ENCODE measurements at regions not wholly inside any gene's neighbourhood (a gene's known extent, or its start where the extent isn't known, plus 50 kb on each side); places are given as distances from the start of the nearest gene placed in this dataset.
"Not testable (repeated sequence)": the region's sequence is repeated elsewhere in the genome, so short reads cannot be mapped to it uniquely, and the experiment has no call there.

DNA sequence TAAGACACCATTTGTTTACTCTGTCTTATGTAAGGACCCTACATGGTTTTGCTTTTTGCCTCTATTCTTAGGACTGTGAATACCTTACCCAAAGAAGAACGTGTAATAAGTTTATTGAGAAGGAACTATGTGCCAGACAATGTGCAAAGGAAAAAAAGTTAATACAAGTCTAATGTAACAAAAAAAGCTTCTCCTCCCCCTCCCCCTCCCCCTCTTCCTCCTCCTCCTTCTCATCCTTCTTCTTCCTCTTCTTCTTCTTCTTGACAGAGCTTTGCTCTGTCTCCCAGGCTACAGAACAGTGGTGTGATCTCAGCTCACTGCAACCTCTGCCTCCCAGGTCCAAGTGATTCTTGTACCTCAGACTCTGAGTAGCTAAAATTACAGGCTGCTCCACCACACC lies 50.9 kb upstream of the MITF start:
- no peak for DNase-seq (ENCODE audit: low spot score)

DNA sequence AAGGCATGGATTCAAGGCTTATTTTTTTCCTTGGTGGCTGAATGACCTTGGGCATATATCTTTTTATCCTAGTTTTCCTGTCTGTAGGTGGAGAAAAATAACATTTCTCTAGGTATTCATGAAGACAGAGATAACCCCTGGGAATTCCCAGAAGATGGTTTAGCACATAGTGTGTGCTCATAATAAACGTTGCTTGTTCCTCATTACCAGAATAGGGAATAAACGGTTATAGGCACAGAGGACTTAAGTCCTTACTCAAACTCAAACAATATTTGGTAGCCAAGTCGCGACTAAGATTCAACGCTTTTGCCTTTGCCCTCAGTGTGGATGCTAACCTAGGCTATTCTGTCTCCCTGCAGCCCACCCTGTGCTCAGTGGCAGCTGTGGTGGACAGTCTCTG lies 51.6 kb upstream of the MITF start:
- DNase-seq (ENCODE audit: low spot score) = no peak

DNA sequence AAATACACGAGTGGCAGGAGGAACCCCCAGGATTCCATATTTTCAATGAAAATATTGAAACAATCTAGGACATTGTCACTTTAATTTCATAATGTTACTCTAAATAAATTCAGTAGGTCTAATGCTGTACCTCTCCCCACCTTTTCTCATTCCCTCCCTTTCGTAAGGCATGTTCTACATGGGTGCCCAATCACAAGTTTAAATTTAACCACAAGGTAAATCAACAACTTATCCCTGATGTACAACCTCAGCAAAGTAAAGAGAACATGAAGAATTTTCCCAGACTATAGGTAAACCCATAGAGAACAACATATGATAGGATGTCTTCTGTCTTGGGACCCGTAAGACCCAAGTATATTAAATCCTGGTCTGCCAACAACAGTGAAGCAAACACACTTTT lies 53.2 kb upstream of the MITF start:
- DNase-seq (ENCODE audit: low spot score) = no peak

DNA sequence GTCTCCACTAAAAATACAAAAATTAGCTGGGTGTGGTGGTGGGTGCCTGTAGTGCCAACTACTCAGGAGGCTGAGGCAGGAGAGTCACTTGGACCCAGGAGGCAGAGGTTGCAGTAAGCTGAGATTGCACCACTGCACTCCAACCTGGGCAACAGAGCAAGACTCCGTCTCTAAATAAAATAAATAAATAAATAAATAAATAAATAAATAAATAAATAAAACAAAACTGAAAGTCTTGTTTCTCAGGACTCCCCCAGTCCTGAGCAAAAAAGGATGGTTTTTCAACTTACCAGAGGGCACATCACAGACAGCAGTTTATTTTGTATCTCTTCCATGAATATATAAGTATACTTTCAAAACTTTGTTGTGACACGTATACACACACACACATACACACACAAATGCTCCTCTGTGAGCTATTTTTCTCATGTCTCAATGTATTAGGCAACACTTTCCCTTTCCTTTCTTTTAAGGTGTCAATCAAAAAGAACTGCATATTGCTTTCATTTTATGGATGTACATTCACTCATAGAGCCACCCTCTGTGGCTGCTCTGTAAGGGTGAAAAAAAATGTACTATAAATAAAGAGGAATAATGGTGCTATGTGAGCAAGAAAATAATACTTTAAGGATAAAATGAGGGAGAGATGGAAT lies 54.8 kb upstream of the MITF start:
- DNase-seq (ENCODE audit: low spot score) = no peak

DNA sequence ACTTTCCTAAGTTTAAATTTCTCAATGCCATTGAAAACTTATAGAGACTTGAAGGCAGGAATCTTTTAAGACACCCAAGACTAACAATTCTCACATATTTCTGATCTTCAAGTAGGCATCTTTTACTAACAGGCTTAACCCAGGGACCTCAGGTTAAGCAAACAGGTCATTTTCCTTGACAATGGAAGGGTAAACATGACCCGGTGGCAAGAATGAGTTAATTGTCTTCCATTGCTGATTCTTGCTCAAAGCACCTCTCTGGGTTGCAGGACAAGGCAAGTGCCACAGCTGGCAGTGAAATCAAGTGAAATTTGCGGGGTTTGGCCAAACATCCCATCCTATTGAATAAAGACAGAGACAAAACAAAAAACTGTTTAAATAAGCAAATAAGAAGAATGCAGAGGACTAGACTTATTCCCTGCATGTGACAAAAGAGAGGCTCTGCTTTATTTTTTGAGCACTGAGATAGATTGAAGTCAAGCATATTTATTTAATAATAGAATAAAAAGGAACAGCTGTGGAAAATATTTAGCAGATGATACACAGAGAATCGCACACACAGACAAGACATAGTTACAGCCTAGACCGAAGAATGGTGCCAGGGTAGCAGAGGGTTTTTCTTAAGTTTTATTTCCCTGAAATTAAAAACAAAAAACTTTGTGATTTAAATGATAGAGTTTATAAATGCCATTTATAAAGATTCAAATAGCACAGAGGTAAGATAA lies 56.0 kb upstream of the MITF start:
- DNase-seq (ENCODE audit: low spot score) = no peak

DNA sequence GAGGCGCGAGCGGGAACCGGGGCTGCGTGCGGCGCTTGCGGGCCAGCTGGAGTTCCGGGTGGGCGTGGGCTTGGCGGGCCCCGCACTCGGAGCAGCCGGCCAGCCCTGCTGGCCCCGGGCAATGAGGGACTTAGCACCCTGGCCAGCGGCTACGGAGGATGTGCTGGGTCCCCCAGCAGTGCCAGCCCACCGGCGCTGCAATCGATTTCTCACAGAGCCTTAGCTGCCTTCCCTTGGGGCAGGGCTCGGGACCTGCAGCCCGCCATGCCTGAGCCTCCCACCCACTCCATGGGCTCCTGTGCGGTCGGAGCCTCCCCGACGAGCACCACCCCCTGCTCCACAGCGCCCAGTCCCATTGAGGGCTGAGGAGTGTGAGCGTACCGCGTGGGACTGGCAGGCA lies 61.8 kb upstream of the MITF start:
- DNase-seq (ENCODE audit: low spot score) = not testable (repeated sequence)

DNA sequence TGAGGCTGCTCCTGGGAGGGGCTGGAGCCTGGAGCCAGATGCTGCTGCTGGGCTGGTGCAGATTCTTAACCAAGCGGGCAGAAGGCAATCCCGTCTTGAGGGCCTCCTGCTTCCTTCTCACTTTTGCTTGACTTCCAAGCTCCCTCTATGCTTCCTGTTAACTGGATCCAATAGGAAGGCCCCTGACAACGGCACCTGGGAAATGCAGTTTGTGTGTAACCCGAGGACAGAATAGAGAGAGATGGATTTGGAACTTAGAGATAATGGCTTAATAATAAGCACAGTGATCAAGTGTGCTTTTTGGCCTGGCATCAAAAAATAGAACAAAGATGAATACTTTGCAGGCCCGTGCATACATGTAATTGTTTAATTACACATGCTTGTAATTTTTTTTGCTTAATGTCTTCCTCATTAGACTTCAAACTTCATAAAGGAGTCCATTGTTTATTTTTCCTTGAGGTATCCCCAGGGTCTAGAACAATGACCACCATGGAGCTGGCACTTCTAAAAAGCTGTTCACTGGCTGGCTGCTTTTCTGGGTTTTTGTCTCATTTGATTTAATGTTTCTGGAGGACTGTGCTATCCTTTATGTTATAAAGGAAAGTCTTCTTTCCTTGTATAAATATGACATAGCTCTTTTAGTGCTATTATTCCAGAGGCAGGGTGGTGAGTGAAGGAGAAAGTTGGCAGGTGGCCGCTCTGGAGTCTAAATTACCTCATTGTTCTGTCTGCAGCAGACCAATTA lies 63.3 kb upstream of the MITF start:
- no peak for DNase-seq (ENCODE audit: low spot score)

DNA sequence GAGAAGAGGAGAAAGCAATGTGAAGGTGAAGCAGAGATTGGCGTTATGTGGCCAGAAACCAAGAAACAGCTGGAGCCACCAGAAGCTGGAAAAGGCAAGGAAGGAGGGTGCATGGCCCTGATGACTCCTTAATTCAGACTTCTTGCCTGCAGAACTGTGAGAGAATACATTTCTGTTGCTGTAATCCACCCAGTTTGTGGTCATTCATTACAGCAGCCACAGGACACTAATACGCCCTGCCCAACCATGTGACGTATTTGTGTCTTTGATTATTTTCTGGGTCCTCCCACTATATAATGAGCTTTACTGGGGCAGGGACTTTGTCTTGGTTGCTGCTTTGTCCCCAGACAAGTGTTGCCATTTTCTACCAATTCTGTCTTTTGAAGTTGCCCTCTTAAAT lies 64.5 kb upstream of the MITF start:
- DNase-seq (ENCODE audit: low spot score) = no peak

DNA sequence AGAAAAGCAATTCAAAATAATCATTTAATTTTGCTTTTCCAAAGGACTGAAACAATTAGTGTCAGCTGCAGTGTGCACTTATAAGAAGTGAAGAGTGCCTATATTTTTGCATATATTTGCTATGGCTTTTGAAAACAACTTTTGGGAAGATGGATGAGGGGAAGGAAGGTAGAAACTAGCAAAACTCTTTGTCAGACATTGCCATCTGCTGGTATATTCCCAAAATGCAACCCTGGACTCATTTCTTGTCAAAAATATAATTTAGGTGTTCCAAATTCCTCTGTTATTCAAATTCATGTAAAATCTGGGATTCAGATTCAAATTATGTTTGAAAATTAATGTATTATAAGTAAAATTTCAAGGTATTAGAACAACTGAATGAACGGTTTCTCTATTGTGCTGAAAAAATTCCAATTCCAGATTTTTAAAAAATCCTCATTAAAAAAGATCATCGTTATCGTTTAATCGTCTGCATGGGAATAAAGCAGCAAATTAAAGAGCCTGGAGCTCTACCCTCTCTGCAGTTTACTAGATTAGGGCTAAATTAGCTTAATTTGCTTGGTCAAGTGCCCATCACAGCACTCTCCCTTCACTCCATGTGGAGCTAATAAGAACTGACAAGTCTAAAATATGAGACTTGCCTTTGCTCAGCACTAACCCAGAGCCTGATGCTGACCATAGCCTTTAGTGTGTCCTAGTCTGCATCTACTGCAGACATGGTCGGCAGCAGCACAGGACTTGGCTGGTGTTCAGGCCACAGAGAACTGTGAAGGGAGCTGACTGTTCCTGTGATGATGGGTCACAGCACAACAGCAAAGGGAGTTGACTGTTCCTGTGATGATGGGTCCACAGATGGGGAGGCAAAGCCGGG lies 67.9 kb upstream of the MITF start:
- DNase-seq (ENCODE audit: low spot score) = no peak

DNA sequence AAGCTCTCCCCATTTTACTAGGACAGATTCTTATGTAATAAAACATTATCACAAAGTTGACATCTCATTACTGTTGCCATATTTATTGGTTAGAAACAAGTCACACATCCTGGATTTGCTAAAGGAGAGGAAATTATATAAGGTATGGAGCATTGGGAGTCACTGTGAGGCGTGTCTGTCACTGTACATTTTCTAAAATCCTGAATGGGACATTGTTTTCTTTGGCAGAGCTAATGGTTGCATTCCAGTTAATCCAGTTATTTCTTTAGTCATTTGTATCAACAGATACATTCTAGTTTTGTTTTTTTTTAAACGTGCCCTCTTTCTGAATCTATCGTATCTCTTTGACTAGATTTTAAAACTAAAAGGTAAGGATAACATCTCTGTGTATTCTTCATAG lies 70.2 kb upstream of the MITF start:
- DNase-seq (ENCODE audit: low spot score) = no peak

DNA sequence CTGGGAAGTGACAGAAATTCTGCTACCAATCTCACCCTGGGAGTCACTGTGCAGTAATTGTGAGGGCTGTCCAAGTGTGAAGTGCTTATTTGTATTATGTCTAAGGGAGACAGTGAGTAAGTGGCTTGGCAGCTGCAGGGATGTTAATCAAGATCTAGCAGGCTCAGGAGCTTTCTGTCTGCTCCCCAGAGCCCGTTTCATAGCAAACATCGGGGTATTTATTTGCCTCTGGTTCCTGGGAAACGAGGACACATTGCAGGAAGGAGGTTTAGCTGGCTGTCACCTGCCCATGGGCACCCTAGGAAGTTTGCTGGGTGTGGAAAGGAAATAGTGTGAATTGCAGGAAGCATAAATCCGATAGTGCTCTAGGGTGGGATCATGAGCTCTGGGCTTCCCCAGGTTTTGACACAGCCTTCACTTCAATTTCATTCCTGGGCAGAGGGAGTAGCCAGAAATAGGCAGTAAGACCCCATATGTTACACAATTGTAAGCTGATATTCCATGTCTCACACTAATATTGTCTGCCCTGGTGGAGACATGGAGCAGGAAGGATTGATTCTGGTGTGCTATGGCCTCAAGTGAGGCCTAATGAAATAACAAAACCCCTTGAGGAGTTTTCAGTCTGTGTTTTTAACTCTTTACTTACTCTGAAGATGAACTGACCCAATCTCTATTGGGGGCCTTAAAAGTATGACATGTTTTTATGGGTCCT lies 74.1 kb upstream of the MITF start:
- DNase-seq (ENCODE audit: low spot score) = no peak

DNA sequence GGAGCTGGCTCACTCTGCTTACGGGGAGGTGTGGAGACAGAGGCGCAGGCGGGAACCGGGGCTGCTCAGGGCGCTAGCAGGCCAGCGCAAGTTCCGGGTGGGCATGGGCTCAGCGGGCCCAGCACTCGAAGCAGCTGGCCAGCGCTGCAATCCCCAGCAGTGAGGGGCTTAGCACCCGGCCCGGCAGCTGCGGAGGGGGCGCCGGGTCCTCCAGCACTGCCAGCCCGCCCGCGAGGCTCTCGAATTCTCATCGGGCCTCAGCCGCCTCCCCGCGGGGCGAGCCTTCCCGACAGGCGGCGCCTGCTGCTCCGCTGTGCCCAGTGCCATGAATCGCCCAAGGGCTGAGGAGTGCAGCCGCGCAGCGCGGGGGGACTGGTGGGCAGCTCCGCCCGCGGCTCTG lies 78.6 kb upstream of the MITF start:
- no peak for DNase-seq (ENCODE audit: low spot score)

DNA sequence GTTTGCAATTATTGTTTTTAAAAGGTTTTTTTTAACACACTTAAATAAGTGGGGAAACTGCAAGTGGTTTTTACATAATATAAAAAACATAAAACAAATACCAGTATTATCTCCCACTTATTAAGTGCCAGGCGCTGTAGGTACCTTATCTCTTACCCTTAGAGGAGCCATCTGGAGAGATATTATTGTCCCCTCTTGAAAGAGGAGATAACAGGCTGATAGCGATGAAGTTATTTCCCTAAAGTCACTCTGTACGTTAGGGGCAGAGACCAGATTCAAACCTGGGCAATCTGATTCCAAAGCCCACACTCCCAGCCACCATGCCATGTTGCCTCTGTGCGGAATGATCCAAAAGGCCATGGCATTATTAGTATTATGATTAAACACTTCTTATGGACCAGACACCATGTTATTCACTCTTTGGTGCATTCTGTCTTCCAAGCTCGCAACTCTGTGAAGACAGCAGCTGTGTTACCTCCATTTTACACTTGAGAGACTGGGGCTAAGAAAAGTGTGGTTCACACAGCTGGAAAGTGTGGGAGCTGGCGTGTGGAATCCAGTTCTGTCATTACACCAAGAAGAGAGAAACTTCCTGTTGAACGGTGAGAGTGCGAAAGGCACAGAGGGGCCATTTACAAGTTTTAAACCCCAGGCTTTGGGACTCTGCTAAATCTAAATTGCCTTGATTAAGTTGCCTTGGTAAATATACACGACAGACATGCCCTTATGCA lies 79.9 kb upstream of the MITF start:
- DNase-seq (ENCODE audit: low spot score) = no peak

DNA sequence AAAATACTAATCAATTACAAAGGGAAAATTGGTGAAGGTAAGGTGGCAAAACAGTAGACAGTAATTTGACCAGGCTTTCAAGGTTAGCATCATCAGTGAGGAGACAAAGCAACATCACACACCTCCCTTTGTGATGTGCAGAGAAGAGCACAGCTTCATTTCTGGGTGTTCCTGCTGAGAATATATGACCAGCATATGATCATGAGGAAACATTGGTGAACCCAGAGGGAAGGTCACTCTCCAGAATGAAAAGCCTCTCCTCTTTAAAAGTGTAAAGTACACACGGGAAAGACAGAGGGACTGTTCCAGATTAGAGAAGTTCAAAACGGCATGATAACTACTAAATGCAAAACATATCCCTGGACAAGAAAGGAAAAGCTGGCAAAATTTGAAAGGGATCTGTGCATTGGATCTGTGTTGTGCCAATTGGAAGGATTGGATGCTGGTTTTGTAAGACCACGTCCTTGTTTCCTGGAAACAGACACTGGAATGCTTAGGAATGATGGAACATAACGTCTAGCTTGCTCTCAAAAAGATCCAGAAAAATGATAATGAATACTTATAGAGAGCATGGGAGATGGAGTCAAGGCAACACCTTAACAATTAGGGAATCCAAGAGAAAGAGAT lies 80.6 kb upstream of the MITF start:
- DNase-seq (ENCODE audit: low spot score) = no peak

DNA sequence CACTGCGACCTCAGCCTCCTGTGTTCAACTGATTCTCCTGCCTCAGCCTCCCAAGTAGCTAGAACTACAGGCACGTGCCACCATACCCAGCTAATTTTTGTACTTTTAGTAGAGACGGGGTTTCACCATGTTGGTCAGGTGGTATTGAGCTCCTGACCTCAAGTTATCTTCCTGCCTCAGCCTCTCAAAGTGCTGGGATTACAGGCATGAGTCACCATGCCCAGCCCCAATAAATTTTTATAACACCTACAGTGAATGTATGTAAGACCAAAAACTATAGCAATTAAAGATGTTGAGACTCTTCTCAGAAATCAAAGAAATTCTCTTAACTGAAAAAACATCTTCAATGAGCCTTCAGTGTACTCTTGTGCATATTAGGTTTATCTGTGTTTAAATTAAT lies 82.2 kb upstream of the MITF start:
- not testable (repeated sequence) for DNase-seq (ENCODE audit: low spot score)

DNA sequence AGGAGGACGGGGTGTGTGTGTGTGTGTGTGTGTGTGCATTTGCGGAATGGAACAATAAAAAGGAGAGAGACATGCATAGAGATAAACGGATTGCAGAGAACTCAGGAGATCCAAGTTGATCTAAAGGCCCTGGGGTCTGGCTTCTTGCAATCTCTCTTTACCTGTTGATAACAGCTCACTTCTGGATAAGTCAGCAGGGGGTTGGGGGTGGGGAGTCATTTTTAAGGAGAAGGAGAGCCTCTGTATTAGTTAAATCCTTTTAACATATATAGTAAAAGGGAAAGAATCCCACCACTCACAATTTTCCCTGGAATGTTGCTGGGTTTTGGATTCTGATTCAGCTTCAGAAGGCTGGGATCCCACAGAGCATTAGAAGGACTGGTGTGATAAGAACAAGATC lies 87.5 kb upstream of the MITF start:
- DNase-seq (ENCODE audit: low spot score) = no peak

DNA sequence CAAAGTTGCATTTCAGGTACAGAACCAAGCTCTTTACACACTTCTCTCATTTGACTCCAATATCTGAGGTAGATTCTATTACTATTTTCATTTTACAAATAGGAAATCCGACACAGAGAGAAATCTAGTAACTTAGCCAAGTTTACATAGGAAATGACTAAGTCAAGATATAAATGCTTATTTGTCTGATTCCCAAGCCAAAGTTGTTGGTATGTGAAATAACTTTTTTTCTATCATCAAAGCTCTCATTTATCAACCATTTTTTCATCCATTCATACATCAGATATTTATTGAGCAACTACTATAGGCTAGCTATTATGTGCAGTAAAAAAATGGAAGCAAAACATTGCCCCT lies 89.2 kb upstream of the MITF start:
- DNase-seq (ENCODE audit: low spot score) = no peak

DNA sequence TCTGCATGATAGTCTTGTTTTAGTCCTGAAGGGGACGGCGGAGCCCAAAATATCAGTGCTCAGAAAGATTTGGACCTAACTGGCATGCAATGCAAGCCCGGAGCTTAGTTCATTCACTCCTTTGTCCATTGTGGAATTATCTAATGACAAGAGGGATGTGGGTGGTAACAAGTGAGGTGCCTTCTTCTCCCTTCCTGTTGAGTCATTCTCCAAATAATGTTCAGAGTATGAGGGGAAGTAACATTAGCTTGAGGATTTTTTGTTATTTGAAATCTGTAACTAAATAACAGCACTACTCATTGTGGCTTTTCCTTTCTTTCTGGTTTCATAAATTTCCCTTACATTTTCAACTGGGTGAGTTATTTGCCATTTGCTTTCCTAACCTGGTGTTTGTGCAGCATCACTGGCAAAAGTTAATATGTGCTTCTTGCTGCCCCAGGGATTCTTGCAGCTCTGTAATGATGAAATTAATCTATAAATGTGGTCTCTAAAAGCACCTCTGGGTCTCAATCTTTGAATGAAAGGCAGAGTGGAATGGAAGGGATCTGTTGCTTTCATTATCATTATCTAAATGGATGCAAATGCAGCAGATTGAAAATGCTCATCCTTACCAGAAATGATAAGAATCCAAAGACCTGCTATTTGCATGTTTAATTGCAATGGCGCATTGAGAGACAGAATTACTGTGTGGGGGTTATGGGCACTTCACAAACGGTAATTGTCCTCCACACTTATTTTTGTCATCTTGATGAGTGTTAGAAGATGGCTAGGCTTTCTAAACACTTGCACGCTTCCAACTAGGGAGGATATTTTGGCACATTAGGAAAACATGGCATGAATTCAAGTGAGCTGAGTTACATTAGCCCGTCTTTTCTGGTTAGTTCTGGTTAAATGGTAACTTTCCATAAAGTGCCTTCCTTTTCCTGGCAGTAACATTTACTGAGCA lies 89.9 kb upstream of the MITF start:
- DNase-seq (ENCODE audit: low spot score) = no peak

DNA sequence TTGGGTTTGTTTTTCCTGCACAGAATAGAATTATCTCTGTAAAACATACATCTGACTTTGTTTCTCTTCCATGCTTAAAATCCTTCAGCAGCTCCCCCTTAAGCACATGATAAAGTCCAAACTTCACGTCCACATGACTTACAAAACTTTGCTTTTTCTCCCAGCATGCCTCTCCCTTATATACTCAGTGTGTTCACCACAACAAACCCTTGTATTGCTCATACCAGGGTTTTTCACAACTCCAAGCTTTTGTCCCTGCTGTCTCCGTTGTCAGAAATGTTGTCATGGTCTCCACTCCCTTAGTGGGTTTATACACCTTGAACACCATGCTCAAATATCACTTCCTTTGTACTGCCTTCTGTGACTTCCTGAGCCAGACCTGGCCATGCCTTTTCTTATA lies 91.1 kb upstream of the MITF start:
- DNase-seq (ENCODE audit: low spot score) = no peak
